NCI-H82 (cell line): ENCODE measurements at regions not wholly inside any gene's neighbourhood (a gene's known extent, or its start where the extent isn't known, plus 50 kb on each side); places are given as distances from the start of the nearest gene placed in this dataset.
A peak's percentile ranks its signal among the peaks of the same experiment; 100 is the strongest.

Experiments
- DNase-seq: peaks from one replicate; lab custom pipeline; 2025; lab: John Stamatoyannopoulos, UW

GRCh38 chr2:38448692-38449410 is 71.8 kb upstream of the ATL2 start:
- DNase-seq = no peak

DNA sequence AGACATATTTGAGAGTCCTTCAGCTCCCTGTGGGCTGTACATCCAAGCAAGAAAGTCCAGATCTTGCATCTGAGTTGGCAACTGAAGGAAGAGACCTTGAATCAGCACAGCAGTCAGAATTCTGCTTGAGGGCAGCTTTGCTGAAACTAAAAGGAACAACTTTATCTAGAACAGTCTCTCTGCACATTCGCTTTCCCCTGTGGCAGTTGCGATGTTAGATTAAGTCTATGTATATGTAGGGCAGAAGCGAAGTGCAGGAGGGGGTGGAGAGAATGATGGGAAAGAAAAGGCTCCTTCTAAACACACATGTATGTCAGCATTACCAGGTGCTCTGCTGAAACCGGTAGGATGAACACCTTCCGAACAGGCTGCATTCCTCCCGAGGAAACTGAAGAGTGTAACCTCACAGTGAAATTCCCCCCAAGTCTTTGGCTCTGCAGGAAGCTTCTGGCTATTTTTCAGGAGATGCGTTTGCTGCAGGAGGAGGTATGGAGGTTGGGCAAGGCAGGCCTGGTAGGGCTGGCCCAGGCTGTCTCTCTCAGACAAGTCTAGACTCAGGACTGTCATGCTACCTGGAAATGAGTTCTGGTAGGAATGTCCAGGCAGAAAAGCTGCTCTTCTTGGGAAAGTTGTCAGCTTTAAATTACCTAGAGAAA is 70.0 kb upstream of the ATL2 start:
- DNase-seq = no peak

DNA sequence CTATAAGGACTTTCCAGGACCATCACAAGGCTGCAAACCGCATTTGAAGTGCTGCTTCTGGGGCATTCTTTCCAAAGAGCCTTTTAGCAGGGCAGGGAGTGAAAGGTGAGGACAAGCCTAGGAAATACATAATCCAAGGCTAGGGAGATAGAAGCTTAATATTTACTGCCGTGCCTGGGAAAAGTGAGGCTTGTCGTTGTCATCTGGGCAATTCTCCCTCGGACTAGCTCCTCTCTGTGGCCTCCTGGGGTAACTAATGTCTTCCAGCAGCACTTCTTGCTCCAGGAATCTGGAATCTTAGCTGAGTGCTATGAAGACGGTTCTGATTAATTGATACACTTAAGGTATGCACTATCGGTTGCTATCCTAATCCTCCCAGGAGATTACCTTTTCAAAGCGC is 69.3 kb upstream of the ATL2 start:
- peak; percentile 70 for DNase-seq

DNA sequence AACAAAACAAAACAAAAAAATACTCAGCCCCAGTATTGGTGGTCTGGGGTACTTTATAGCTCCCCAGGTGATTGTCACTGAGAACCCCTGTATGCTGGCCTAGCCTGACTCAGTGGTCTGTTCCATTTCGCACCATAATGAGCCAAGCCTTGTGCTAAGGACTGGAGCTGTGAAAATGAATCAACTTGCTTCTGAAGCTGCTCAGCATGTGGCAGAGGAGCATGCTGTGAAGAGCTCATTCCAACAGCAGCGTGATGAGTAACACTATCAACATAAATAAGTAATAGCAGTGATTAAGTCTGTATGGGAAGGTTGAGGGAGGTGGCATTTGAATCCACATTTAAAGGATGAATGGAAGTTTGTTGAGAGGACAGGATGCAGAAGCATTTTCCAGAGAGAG is 67.2 kb upstream of the ATL2 start:
- DNase-seq = no peak

GRCh38 chr2:38442643-38443541 is 65.8 kb upstream of the ATL2 start:
- DNase-seq = peak; percentile 69

GRCh38 chr2:38441346-38441745 is 64.3 kb upstream of the ATL2 start:
- no peak for DNase-seq

DNA sequence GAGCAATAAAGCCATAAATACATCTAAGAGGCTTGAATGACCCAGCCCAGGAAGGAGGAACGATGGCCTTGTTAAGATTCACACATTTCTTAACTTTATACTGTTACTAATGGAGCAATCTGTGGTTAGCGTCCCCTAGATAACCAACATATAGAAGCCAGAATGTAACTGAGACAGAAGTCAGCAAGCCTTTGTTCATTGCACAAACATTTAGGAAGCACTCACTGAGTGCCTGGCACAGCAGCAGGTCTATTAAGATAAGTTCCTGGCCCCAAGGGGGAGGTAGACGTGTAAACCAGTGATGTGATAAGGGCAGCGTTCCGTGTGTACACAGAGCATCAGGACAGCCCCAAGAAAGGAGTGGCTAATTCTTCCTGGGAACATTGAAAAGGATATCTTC is 63.6 kb upstream of the ATL2 start:
- no peak for DNase-seq

DNA sequence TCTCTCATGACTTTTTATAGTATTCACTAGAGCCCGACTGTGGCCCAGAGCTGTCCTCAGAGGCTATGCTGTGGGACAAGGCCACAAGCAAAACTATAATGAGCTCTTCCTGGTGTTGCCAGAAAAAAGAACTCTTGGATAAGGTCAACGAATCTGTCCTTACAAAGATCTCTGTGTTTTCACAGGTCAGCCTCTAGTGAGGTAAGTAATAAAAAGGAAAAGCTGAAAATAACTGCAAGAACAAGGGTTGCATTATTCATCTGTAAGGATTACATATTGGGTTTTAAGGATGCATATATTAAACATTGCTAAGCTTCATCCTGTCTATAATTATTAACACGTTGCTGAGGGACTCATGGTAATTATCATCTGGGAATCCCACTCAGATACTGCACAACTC is 62.8 kb upstream of the ATL2 start:
- no peak for DNase-seq

- no peak for DNase-seq
Observed at GRCh38 chr2:38438883-38439612, 62.0 kb upstream of the ATL2 start.

DNA sequence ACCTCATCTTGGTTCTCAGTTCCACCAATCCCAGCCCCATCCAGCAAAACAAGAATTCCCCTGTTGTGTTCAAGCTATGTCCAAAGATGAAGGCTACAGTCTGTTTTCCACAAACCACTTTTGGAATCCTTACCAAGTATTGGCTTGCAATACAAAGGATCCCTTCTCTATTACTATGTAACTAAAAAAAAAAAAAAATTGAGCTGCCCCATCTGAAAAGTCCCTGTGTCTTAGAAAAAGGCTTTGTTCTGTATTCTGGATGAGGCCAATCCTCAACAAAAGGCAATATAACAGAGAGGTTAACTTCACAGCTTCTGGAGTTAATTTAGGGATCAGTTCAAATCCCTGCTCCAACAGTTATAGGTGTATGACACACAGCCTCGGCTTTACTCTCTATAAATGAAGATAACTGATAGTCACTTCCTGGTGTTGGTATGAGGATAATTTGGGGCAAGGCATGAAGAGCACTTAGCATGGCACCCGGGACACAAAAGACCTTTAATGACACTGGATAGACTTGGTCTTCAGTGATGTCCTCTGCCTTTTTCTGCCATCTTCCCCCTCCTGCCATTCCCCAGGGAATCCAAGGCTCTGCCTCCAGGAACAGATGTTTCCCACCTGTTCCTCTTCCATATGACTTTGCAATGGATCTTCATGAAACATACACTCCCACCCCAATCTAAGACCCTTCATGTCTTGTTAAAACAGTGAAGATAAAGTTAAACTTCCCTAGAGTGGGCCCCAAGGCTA is 61.2 kb upstream of the ATL2 start:
- DNase-seq = peak; percentile 43

GRCh38 chr2:38436227-38436664 is 59.2 kb upstream of the ATL2 start:
- DNase-seq = no peak

DNA sequence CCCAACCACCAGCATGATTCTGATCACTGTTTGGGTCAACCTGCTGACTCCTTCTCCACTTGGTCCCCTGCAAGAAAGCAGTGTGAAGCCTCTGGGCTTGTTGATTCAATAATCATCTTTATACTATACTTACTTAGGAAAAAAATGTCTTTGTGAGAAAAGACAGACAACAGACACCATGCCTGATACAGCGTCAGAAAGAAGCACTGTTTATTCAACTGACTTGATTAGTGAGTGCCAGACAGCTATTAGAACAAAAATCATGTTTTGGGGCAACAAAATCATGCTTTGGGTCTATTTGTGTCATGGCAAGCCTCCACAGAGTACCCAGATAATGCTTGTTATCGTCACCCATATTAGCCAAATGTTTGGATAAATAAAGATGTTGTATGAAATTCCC is 58.7 kb upstream of the ATL2 start:
- DNase-seq = no peak

GRCh38 chr2:38434595-38434994 is 57.5 kb upstream of the ATL2 start:
- no peak for DNase-seq

- no peak for DNase-seq
Observed at GRCh38 chr2:38433607-38433975, 56.5 kb upstream of the ATL2 start.

DNA sequence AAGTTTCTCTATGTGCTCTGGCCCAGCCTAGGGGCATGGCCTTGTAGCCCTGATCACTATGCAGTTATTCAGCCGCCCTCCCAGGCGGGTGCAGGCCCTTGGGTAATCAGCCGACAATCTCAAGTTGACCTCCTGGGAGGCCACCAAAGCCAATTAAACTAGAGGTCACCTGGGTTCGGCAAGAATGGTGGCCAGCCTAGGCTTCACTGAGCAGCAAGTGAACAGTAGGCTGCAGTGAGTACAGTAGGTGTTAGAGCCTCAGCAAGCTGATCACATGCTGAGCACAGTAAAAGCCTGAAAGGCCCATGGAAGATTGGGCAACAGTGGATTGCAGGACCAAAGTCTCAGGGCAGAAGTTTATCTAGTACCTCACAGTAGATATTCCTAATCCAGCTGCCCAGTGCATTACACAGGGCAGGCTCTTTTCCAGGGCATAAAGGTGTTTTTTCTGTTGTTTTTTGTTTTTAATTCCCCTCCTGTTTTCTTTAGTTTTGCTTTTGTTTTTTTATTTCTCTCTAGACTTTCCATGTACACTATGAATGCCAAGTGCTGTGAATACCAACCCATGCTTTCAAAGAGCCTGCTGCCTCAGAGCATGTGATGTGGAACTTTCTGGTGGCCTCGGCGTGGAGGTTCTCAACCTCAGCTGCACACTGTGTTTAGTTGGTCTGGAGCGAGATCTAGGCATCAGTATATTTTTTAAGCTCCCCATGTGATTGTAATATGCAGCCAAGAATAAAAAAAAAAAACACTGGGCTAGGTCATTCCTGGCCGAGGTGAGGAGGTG is 55.9 kb upstream of the ATL2 start:
- peak; percentile 54 for DNase-seq

DNA sequence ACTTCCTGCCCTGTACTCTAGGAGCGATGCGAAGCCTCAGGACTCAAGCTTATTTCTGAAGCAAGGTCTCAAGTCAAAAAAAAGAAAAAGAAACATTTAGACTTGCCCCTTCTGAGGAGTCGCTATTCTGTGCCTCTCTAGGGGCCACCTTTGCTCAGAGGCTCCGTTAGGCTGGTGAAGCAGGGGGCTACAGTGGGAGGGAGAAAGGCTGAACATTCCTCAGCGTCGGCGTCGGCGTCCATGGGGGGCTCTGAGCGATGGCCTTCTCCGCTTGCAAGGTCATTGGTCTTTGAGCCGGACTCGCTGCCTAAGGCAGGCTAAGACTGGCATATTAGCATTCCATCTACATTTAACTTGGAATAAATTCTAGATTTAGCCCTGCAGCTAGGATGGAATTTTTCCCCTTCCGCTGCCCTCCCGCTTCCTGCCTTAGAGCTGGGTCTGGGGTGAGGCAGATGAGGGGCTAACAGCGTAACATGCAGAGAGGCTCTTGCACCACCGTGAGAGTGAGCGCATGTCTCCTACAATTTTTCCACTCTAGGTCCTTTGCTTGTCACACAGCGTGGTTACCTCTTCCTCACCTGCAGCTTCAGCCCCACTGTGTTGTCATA is 53.6 kb upstream of the ATL2 start:
- DNase-seq = no peak

GRCh38 chr2:38430196-38430595 is 53.1 kb upstream of the ATL2 start:
- DNase-seq = no peak

DNA sequence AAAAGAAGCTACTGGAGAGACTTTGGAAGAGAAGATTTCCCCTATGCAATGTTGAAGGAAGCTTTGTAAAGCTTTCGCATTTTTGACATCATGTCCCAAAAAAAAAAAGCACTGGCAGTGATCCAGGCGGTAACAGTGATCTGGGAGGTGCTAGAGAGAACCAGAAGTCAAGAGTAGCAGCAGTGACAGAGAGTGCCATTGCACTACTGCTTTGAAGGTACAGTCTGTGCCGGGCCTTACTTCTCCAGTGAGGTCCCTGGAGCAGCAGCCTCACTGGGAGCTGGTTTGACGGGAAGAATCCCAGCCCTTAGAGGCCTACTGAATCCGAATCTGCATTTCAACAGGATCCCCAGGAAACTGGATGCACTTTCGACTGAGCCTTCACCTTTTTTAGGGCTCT is 50.9 kb upstream of the ATL2 start:
- no peak for DNase-seq

DNA sequence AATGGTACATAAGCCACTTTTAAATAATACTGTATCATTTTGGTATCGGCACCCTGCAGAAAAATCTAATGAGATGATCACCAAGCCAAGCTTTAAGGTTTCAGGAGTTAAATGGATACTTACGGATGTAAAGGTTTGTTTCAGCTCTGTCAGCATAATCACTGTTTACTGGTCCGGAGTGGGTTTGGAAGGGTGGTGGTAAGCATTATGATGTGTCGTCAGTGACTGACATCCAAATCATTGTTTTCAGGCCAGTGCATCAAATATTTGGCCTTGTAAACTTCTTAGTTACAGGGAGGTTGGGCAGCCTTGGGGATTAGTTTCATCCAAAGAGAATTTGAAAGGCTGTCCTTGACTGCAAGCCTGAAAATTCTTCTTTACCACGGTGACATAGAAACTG is 50.0 kb upstream of the ATL2 start:
- no peak for DNase-seq
